ENCODE measurements at regions not wholly inside any gene's neighbourhood (a gene's known extent, or its start where the extent isn't known, plus 50 kb on each side); places are given as distances from the start of the nearest gene placed in this dataset.
A peak's percentile ranks its signal among the peaks of the same experiment; 100 is the strongest.
"Not testable (repeated sequence)": the region's sequence is repeated elsewhere in the genome, so short reads cannot be mapped to it uniquely, and the experiment has no call there.

- DNase-seq: no peak
These were observed 60.2 kb downstream of the GLUL start for GRCh38 chr1:182331387-182331786.

DNA sequence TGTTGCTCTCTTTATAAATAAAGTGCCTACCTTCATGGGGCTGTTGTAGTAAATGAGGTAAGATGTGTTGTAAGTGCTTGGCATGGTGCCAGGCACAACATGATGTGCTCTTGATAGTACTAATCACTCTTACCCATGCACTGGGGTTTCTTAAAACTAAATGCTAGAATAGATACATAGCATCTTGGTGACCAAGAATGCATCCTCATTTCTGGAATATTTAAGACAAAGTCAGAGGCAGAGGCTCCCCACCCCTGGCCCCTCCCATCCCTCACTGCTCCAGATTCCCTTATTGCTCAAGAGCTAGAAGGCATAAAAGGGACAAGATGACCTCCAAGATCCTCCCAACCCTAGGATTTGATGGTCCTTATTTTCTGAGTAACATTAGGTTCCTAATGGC, 61.3 kb downstream of the GLUL start:
- peak; percentile 76 for DNase-seq

GRCh38 chr1:182329471-182329870, 62.1 kb downstream of the GLUL start:
- DNase-seq: no peak

GRCh38 chr1:182328591-182328990, 63.0 kb downstream of the GLUL start:
- DNase-seq: no peak

GRCh38 chr1:182325339-182325738, 66.3 kb downstream of the GLUL start:
- DNase-seq: no peak

DNA sequence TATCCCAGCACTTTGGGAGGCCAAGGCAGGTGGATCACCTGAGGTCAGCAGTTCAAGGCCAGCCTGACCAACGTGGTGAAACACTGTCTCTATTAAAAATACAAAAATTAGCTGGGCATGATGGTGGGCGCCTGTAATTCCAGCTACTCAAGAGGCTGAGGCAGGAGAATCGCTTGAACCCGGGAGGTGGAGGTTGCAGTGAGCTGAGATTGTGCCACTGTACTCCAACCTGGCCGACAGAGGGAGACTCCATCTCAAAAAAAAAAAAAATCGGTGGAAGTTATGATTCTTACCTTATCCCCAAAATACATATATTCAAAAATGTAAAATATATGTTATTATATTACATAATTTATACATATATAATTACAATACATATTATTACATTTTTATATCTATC, 70.1 kb downstream of the GLUL start:
- not testable (repeated sequence) for DNase-seq

DNA sequence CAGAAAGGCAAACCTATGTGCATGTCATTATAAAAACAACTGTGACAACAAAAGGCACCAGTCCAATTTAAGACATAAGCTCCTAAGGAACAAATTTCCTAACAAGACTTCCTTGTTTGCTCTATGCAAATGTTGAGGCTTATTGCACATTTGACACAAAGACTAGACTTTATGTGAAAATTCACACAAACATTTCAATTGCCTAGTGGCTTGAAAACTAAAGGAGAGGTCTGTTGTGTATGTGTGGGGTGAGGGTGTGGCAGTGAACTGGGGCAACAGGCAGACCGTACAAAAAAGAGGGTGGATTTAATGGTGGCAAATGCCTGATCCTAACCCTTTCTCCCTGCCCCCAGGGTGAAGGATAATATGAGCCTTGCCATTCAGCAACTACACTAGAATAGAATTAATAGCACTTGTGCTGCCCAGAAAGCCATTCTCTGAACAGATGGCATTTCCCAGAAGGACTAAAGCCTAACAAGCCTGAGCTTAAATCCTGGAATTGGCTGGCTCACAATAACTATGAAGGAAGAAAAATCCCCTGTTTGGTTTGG, 73.9 kb downstream of the GLUL start:
- no peak for DNase-seq

- not testable (repeated sequence) for DNase-seq
These were observed 75.1 kb downstream of the GLUL start for GRCh38 chr1:182316454-182316853.

DNA sequence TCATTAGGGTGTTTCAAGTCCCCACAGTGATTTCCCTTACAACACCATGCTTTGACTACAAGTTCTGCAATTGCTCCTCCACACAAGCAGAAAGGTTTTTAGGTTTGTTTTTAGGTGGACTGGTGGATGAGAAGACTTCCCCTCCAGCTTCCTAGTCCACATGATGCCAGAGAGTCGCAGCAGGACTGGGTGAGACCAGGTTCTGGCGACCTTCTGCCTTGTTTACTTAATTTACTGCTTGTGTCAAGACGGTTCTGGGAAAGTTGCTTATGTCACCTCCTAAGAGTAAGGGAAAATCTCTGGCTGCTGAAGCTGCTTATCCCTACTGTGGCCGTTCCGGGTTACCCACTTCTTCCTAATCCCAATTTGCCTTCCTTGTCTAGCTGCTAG, 76.4 kb downstream of the GLUL start:
- DNase-seq: no peak

DNA sequence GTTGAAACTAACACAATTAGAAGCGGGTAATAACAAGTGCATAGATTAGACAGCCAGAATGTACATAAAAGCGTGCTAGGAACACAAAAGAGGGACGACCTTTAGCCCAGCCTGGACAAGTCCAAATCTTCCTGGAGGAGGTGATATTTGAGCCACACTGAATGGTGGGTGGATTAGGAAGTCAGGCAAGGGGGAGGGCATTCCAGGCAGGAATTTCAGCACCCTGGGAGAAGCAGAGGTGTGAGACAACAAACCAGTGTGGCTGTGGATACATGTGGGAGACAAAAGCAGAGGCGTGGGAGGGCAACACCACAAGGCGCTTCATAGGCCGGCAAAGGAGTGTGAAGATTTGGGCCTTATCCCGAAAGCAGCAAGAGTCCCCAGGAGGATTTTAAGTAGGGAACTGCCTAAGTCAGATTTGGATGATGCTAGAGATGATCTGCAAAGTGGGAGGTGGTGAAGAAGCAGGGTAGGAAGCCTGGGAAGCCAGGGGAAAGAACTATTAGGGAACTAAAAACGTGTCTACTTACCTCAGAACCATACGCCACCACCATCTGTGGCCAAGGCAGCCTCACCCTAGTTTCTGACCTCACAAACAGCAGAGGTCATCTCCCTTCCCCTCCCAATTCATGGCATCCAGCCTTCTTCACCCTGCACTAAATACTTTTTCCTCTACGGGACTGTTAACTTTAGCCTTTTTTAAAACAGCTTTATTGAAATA, 81.8 kb downstream of the GLUL start:
- DNase-seq: no peak

GRCh38 chr1:182308826-182309225, 82.8 kb downstream of the GLUL start:
- DNase-seq: no peak

DNA sequence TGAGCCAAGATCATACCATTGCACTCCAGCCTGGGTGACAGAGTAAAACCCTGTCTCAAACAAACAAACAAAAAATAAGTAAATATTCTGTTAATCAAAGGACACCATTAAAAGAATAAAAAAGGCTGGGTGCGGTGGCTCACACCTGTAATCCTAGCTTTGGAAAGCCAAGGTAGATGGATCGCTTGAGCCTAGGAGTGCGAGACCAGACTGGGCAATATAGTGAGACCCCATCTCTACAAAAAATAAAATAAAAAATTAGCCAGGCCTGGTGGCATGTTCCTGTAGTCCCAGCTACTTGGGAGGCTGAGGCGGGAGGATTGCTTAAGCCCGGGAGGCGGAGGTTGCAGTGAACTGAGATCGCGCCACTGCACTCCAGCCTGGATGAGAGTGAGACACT, 84.1 kb downstream of the GLUL start:
- DNase-seq: not testable (repeated sequence)

- DNase-seq: no peak
These were observed 85.7 kb downstream of the GLUL start for GRCh38 chr1:182305861-182306260.

DNA sequence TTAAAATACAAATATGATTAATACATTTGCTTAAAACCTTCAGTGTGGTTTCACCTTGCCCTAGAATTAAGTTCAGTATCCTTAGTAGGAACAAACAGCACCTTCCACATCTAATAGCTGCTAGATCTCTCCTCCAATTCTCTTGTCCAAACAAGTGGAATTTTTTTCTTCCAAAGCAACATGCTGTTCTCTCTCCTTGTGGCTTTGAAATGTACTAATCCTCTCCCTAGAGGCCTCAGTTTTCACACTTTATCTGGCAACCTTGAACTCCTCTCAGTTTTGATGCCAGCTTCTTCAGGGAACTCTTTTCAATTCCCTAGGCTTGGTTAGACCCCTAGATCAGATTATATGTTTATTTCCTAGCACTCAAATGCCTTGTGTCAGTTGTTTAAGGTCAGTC, 87.0 kb downstream of the GLUL start:
- DNase-seq: no peak

DNA sequence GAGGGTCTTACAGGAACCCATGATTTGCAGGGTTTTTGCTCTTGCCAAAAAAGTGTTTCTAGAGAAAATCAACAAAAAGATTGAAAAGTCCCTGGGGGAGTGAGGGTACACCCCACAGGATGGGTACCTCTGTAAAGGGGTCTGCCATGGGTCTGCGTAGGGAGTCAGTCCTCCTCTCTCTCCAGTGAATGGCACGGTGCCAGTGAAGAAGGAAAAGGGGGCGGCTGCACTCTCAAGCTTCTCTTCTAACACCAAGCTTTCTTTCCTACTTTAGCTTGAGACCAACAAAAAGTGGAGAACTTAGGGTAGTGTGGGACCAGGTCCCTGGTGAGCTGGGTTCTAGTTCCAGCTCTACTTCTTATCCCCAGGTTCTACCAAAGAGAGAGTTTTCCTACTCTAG, 87.4 kb downstream of the GLUL start:
- DNase-seq: no peak

DNA sequence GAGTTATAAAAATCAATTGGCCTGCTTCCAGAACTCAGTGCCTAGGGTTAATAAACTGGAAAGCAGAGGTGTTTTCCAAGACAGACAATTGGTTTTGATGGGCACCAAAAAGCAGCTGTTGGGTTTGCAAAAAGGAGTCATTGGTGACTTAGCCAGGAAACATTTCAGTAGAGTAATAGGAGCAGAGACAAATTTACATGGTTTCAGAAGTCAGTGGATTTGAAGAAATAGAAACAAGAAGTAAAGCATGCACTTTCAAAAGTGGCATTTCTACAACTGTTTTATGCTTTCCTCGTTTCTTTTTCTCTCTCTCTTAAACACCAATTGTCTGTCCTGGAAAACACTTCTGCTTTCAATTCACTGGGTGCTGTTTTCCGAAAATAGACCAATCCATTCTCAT, 87.8 kb downstream of the GLUL start:
- DNase-seq: peak; percentile 43

DNA sequence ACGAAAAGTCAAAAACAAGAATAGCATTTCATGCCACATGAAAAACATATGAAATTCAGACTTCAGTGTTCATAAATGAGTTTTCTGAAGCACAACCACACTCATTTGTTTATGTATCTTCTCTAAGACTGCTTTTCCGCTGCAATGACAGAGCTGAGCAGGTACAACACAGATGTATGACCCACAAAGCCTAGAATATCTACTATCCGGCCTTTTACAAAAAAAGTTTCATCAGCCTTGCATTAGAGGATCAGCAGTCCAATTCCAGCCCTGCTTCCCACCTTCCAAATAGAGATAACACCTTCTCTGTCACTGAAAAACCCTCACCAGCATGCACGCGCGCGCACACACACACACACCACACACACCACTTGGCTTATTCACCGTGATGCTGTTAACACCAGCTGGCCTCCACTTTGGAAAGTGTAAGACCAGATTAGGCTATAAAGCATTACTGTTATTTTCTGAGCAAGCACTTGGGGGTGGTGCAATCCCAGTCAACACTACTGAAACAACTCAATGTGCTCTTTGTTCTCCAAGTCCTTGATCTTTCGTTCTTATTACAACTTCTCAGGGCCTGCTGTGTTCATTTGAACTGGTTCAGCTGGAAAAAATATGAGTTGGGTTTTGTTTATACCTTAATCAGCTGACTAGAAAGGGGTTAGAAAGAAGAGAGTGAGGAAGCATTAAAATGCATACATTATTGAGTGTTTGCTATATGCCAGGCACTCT, 90.0 kb downstream of the GLUL start:
- DNase-seq: peak; percentile 89

- peak; percentile 52 for DNase-seq
These were observed 90.6 kb downstream of the GLUL start for GRCh38 chr1:182301026-182301436.

DNA sequence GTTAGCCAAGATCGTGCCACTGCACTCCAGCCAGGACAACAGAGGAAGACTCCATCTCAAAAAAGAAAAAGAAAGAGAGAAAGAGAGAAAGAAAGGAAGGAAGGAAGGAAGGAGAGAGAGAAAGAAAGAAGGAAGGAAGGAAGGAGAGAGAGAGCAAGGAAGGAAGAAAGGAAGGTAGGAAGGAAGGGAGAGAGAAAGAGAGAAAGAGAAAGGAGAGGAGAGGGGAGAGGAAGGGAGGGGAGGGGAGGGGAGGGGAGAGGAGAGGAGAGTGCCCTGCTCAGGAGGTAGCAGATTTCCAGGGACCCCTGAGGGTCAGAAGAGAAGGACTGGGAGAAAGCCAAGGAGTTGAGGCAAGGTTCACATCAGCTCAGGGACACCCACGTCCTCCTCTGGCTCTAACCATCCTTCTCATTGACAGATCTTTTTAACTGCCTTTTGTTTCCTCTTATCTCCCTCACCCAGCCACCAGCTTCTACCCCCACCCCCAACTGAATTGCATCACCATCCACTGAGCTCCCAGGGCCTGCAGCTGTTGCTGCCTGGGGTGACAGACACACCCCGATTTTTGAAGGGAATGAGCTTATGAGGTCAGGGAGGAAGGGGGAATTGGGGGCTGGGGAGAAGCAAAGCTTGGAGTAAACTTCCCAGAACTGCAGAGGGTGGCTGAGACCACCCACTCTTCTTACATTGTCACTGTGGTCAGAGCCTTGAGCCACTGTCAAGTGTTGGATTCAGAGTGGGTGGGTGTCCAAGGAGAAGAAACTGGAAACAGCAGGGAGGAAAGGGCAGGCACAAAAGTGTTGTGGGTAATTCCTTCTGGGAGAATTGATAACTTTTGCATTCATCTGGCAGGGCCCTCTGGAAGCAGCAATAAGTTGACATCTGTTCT, 91.6 kb downstream of the GLUL start:
- peak; percentile 98 for DNase-seq

DNA sequence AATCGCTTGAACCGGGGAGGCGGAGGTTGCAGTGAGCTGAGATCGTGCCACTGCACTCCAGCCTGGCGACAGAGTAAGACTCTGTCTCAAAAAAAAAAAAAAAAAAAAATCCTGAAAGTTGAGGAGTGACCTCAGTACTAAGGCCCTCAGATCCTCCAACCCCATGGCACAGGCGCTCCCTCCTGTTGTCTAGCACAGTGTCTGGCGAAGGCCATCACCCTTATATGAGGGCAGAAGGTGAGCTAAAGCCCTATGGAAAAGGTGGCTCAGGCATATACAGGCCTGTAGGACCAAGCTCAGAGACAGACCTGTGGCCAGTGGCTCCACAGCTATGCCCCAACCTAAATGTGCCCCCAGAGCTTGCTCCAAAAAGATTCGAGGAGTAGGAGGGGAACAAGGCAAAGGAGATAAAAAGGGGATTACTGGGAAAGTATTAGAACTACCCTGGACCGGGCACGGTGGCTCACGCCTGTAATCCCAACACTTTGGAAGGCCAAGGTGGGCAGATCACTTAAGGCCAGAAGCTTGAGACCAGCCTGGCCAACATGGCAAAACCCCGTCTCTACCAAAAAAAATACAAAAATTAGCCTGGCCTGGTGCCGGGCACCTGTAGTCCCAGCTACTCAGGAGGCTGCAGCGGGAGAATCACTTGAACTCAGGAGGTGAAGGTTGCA, 92.4 kb downstream of the GLUL start:
- not testable (repeated sequence) for DNase-seq

DNA sequence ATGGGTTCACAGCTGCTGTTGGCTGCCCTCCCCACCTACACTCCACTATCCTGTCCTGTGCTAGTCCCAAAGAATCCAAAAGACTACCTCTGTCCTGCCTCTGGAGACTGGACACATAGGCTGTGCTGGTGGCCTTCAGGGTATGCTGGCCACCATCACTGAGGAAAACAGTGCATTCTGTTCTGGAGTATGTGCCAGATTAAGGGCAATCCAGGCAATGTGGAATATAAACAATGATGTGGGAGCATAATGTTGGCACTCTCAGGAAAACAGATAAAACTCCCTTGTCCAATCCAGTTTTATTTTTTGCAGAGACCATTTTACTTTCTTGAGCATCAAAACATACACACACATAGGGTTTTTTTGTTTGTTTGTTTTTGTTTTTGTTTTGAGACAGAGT, 94.3 kb downstream of the GLUL start:
- DNase-seq: no peak

DNA sequence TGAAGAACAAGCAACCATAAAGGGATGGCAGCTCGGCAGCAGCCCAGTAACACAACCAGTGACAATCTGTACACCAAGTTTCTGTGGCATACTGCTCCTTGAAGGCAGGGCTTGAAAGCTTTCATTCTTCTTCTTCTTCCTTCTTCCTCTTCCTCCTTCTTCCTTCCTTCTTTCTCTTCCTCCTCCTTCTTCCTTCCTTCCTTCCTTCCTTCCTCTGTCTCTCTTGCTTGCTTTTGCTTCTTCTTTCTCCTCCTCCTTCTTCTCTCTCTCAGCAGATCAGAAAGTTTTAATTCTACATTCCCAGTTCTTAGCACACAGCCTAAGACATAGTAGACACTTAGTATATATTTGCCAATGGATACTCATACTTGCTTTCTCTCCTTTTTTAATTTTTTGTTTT, 95.9 kb downstream of the GLUL start:
- DNase-seq: no peak

DNA sequence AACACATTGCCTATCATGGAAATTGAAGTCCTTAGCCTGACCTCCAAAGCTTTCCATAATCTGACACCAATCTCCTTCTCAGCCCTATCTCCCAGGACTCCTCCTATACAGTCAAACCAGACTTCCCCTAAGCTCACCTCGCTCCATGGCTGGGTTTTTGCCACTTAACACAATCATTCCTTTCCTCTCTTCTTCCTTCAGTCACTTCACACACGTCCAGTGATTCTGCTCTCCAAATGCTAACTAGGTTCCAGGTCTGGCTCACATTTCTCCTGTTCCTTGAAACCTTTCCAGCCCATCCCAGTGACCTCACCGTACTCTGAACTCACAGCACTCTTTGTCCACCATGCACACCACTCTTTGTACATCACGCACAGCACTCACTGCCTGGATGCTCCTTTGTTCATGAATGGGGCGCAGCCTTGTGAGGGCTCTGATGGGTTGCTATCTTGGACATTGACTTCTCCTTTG, 98.4 kb downstream of the GLUL start:
- DNase-seq: no peak
